Activated CD4-positive, alpha-beta T cell treated with anti-CD3 and anti-CD28 coated beads, Interleukin-2, amount 50 U/mL, for 4 hours (primary cell): ENCODE measurements at regions not wholly inside any gene's neighbourhood (a gene's known extent, or its start where the extent isn't known, plus 50 kb on each side); places are given as distances from the start of the nearest gene placed in this dataset.
A peak's percentile ranks its signal among the peaks of the same experiment; 100 is the strongest.

Experiments used
- DNase-seq, 2 experiments: peaks; one replicate each; pipeline ENCODE4 v3.0.0-alpha.2; 2020

DNA sequence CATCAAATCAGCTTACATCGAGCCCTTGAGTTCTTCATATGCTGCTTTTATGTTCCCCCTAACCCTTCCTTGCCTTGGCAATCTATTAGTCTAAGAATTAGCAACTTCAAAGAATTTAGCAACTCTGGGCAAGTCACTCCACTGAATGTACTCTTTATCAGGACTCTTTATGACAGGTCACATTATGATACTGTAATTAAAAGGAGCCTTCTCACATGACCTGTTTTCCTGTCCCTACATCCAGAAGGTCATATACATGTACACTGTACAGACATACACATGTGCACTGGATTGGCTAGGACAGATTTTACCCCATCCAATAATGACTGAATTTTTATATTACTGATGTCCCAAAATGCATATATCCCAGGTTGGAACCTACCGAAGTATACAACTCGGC lies 463.1 kb downstream of the SHQ1 start:
- DNase-seq, result no peak

DNA sequence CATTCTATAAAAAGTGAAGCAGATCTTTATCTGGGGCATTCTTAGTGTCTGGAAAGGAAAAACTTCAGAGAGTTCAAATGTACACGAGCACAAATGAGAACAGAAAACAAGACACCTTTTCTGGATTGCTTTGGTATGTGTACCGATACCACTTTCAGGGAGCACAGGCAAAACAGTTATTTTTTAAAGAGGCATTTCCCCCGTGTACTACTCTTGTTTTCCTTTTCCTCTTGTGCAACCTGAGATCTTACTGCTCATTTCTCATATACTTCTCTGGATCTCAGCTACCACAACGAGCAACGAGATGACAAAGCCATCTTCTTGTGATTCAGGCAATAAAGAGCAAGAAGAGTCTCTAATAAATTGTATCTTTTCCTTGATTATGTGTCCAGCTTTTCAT lies 463.6 kb downstream of the SHQ1 start:
- no peak for DNase-seq

DNA sequence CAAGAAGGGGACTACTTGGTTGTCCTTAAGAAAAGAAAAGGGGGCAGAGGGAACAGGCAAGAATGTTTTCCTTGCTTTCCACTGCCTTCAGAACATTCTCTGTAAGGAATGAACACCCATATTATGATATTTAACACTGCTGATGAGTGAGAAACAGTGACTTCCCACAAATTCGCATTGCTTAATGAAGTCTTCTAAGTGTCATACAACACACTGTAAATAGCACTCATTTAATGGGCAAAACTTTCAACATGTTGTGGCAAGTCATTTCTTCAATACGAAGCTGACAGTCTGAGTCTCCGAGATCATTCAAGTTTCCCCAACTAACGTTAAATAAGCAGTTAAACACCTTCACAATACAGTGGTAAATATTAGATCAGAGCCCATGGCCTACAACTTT lies 464.4 kb downstream of the SHQ1 start:
- no peak for DNase-seq

DNA sequence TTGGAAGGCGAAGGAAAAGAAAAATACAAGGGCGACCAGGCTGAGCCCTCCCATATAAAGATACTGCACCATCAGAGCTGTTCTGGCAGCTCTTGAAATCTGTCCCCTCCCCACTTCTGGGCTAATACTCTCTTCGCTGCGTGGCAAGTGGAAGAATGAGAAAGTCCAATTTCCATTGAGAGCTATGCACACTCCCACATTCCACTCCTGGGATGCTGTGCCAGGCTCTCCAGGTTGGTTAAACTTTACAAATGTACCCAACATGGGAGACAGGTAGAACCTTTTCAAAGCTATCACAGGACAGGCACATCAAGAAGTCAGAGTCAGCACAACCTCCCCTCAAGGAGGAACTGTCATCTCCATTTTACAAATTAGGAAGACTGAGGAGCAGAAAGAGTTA lies 465.0 kb downstream of the SHQ1 start:
- no peak for DNase-seq

DNA sequence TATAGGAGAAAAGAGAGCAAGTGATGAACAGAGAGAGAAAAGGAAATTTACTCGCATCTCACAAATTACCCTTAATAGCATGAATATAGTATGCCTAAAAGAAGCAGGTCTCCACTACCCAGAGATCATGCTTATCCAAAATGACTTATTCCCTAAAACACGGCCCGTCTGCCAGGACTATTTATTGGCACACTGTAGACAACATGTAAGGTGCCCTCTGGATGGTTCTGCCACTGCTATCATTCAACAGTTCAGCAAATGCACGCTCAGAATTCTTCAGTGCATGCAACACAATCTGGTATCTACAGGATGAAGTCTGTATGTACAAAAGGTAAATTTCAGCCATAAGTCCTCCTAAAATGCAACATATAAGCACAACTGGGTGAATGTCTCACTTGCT lies 465.8 kb downstream of the SHQ1 start:
- no peak for DNase-seq

DNA sequence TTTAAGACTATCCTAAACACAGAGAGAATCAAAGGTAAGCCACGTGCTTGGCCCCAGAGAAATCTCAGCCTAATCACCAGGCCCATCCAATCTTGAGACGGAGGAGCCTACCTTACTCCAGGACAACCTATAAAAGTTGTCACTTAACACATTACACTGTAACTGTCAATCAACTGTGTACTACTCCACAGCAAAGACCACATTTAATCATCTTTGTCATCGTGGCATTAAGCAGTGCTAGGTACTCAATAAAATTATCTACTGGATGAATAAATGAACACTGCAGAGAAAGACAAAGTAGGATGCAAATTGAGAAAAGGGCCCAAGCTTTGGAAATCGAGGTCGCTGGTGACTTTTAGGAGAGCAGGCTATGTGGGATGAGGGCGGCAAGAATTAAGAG lies 466.7 kb downstream of the SHQ1 start:
- no peak for DNase-seq

DNA sequence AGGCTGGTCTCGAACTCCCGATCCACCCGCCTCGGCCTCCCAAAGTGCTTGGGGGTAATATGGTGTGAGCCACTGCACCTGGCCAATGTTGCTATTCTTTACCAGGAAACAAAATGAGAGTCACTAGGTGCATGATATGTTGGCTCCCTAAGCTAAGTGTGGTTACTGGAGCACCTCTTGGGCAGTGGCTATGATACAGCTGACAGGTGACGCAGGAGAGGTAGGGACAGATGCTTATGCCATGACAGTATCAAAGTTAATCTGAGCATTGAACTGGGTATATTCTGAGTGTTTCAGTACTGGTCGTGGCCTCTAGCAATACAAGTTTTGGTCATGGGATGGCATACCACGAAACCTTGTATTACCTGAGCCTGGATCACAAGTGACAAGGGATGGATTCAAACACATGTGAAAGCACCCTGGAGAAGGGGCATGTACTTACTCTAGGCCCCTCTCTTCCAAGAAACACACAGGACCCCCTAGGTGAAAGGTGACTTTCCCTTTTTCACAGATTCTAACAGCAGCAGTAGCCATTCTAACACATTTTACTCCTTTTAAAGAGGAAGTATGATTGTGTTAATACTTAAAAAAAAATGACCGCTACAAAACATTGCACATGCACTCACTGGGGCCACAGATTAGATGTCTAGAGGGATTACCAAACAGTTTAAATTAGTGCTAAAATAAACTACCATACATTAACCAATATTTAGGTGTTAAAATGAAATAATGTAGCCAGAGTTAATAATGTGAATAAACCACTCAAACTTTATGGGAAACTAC lies 467.3 kb downstream of the SHQ1 start:
- no peak for DNase-seq

DNA sequence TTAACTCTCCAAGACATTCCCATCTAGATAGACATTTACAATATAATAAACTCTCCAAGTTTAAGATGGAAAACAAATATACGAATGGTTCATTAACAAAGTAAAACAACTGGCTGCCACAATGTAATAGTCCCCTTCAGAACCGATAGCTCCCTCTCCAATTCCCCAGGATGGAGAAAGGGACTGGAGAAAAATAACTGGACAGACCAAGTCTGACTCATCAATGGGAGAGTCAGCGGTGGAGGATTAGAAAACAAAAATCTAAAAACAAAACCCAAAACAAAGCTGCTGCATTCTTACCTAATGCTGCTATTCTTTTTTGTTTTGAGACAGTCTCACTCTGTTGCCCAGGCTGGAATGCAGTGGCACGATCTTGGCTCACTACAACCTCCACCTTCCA lies 468.1 kb downstream of the SHQ1 start:
- DNase-seq, result no peak

DNA sequence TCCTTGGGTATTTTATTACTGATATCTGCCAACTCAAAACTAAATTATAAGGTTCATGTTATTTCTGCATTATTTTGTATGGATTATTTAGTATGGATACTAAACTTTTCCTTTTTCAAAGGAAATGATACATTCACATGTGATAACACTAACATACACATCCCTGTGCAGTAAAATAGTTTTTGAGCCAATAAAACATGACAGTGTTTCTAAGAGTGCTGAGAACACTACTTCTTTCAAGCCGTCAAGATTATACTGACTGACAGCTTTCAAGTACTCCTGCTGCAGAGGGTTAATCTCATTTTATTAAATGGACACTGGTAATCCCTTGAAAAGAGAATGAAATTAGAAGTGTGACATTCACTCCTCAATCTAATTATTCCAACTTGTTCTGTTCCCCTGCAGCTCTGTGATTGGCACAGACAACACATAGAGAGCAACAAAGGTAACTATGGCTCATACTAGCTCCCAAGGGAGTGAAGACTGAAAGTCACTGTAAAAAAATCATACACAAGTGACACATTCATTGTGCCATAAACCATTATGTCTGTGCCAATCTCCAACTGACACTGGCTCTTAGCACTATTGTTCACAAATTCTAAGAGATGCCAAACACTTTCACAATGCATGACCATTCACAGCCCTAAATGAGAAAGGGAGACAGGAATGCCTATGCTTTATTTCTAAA lies 468.6 kb downstream of the SHQ1 start:
- no peak for DNase-seq

DNA sequence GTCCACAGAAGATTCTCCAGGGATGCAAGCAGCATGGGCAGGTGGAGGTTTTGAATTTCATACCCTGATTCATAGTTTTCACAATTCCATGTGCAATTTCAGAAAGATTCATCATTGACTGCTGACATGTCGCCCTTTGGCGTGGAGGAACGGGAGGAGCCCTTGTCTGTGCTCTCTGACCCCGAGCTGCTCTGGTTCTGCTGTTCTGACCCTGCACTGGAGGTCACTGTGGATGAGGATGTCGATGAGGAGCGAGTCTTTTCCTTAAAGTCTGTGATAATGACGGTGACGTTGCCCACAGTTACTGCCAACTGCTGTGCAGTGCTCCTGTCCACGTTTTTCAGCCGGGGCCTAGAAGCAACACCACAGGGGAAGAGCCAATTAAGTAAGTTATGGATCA lies 470.0 kb downstream of the SHQ1 start:
- DNase-seq, result no peak

DNA sequence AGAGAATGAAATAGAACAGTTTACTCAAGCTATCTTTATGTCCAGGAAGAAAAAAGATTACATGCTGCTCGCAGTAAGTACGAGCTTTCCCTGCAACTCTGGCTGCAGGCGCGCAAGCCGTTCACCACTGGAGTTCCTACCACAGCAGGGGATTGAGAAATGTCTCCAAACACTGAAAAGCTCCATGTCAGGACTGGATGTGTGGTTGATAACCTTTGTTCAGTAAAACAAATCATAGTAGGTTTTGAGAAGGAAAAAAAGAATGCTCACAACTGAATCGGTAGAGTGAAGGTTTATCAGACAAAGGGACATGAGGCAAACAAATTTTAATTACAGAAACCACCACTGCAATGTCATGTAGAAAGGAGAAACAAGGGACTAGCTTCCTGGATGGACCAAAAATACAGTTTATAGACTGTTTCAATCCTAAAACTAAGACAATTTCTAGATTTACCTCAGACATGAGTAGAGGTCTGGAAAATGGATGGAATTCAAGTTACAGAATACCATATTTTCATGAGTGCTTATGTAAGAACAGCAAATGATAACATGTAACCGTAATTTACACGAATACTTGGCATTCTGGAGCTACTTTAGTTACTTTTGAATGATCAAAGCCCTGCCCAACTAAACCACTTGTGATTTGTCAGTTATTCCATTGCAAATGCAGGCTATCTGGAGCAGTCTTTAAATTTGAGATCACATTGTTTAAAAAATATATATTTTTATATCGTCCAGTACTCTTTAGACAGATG lies 471.1 kb downstream of the SHQ1 start:
- no peak for DNase-seq

DNA sequence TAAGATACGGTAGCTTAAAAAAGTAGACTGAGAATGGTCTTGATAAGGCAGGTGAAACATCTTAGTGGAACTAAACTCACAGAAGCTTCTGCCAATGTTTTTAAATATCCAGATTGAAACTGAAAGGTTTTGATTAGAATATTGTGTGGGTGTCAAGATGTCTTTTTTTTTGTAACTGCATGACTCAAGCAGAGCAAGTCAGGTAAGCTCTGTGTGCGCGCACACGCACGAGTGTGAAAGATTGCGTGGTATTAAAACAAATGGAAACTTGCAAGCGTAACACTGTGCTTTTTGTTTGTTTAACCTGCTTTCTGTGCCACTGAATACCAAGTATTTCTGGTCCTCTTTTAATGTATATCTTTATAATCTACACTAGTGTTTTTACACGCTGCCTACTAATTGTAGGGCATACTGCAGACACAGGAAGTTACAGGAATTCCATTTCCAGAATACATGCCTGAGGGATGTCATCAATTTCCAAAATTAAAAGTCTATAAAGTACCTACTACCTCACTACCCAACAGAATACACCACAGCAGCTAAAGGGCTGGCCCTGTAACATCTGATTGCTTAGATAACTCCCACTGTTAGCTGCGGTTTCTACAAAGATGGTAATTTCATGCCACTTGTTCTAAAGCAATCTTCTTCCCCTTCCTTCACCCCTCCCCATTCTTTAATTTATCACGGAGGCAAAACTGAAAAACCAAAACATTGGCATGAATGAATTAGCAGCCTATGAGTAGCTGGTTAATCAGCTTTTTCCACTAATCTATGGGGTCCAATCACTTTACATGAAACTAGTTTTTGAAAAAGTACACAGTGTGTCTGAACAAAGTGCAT lies 472.8 kb downstream of the SHQ1 start:
- DNase-seq, result peak; percentile 36 to 45

DNA sequence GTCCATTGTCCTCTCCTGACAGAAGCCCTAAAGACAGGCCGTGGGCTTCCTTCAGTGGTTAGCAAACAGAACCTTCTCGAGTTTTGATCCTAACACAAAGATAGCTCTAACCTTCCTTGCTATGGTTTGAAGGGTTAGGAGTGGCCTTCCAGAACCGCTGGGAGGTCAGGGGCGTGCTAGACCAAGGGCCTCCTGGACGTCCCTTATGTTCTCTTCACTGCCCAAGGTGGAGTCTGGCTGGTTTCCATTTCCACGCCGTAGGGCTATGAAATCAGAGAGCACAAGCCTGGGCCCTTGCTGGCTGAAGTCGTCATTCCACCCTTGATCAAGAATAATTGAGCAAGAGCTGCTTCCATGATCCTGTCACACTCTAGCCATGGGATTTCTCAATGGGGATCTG lies 475.1 kb downstream of the SHQ1 start:
- no peak for DNase-seq

DNA sequence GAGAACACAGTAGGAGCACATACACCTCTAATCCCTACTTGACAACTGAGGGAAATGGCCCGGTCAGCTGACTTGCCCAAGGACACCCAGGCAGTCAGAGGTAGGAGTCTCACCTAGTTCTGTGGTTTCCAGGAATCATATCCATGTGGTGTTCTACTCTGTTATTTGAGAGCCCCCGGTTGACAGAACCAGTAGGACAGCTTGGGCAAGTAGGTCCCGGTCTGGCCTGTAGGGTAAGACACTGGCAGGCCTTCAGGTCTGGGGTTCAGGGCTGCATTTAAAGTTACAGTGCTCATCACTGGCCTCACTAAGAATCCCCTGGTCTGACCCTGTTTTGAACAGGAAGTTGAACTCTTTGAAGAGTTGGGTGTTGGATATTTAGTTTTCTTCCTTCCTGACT lies 476.1 kb downstream of the SHQ1 start:
- no peak for DNase-seq

DNA sequence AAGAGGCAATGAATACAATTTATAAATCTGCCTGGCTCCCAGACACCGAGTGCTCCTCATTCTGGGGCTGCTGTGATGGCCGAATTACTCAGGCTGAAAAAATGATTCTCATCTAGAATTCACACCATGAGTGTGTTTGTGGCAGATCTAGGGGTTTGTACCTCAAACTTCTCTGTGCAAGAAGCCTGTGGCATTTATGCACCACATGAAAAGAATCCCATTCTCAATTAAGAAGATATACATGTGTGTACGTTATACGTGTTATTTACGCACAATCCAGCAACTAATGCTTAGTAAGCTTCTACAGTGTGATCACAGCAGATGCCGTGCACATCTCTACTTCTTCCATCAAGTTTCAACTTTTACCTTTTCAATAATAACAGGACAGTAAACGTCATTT lies 476.8 kb downstream of the SHQ1 start:
- no peak for DNase-seq

DNA sequence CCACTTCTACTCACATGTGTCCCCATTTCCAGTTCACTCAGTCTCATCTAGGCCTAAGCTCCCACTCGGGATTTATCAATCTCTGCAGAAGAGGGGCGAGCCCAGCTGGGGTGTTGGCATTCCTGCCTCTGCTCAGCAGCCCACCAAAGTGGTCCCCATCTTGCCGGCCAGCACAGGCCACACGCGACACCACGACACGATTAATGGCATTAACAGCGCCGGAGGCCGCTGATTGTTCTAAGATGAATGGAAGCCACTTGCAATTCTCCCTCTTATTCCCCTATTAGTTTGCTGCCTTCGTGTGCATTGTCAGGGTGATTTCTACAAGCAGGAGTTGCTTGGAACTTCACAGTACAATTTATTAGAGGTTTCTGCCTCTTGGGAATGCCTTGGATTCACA lies 477.3 kb downstream of the SHQ1 start:
- DNase-seq, result no peak

DNA sequence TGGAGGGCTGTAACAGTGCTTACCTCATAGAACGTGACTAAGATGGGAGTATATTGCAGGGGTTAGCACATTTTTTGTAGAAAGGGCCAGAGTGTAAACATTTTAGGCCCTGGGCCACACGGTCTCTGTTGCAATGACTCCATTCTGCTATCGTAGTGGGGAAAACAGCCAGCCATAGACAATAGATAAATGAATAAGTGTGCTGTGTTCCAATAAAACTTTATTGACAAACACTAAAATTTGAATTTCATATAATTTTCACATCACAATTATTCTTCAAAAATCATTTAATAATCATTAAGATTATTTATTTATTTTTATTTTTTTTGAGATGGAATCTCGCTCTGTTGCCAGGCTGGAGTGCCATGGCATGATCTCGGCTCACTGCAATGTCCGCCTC lies 478.6 kb downstream of the SHQ1 start:
- DNase-seq, result no peak

DNA sequence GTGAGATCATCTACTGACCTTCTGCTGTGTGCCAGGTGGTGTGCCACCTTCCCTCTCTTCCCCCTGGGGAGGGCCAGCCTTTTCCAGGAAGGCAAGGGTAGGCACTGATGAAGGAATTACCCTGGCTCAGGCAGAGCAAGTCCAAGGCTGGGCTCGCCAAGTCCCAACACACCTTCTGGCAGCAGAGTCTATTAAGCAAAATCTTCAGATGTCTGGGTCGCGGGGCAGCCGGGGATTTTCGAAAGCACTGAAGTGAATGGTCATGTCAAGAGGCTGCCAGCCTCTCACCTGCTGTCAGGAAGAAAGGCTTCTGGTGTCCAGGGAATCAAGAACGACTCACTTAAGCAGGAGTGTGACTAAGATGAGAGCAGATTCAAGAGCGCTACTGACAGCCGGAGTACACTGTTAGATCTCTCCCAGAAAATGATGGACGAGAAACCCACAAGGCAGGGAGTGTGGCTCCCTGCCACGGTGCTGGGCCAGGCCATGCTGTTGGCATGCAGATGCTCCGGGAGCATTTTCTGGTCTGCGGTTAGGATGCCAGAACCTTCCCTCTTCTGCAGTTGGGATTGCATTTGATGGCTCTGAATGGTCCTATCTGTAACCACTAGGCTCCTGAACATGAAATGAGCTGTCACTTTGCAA lies 479.8 kb downstream of the SHQ1 start:
- DNase-seq, result no peak

DNA sequence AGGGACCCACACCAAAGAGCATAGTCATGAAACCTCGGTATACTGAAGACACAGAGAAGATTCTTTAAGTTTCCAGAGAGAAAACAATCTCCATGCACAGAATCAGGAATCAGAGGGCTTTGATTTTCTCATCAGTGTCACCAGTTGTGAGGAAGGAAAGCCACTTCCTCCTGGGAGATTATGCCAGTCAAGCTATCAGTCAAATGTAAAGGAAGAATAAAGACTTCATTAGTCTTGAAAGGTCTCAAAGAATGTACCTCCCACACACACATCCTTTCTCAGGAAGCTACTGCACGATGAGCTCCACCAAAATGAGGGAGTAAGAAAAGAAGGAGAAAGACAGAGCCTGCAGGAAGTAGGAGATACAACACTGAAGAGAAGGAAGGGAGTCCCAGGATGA lies 486.3 kb downstream of the SHQ1 start:
- no peak for DNase-seq

DNA sequence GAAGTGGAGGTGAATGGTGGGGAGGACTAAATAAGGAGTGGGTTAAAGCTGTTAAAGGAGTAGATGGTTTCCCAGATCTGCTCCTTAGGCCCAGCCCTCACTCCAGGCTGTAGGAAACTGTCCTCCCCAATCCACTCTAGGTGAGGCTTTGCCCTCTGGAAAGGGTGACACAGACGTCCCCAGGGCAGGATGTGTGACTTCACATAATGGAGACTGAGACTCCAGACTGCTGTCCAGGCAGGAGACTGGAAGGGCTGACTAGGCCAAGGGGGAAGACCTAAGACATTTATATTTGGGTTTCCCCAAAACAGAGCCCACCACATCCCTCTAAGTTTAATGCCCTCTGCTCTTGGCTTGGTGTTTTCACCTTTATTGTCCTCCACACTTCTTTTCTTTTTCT lies 488.5 kb downstream of the SHQ1 start:
- DNase-seq, result no peak

DNA sequence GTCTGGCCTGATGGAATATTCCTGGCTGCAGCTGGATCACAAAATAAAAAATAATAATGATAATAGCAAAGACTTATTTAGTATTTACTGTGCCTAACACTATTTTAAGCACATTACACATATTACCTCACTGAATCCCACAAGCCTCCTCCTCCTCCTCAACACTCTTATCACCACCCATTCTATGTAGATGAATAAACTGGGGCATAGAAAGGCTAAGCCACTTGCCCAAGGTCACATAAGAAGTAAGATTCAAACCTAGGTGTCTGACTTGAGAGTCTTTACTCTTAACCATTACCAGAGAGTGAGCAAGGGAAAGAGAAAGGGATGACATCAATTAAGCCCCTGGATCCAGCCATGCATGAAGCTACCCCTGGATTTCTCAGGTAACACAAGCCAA lies 493.1 kb downstream of the SHQ1 start:
- DNase-seq, result no peak

DNA sequence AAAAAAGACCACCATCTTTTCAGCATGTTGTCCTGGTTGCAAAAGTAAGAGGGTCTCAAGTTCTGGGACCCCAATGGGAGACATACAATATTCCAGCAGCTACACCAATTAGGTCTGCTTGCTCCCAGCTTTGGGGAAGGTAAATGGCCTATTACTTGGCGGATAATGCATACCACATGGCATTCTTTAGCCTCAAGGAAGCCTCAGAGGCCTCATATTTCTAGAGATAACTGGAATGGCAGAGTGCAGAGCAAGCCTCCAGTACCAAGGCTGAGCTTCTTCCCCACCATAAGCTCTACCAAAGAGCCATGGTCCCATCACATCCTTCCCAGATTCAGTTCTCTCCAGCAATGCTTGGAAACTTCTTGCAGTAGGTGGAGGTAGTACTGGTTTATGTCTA lies 493.8 kb downstream of the SHQ1 start:
- no peak for DNase-seq
